GM19025 (cell line): ENCODE measurements at regions not wholly inside any gene's neighbourhood (a gene's known extent, or its start where the extent isn't known, plus 50 kb on each side); places are given as distances from the start of the nearest gene placed in this dataset.
"Not testable (repeated sequence)": the region's sequence is repeated elsewhere in the genome, so short reads cannot be mapped to it uniquely, and the experiment has no call there.

Experiments used
- ATAC-seq: cut with Tn5 transposase; IDR thresholded peaks from one replicate; pipeline ENCODE4 v1.9.1; 2021; ENCODE audit warnings: mild to moderate bottlenecking, low read depth, moderate library complexity; ENCODE audit not compliant: unreplicated experiment

- no peak for ATAC-seq
Measured at GRCh38 chr14:86288336-86288735, 758.4 kb downstream of the FLRT2 start.

DNA sequence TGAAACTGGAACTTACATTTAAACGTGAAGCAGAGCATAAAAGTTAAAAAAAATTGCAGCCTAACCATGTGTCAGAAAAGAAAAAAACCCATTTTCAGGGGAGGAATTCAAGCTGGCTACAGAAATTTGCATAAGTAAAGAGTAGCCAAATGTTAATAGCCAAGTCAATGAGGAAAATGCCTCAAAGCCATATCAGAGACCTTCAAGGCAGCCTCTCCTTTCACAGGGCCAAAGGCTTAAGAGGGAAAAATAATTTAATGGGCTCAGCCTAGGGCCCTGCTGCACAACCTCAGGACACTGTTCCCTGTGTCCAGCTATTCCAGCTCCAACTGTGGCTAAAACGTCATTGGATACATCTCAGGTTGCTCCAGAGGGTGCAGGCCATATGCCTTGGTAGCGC lies 749.5 kb downstream of the FLRT2 start:
- ATAC-seq, result no peak

DNA sequence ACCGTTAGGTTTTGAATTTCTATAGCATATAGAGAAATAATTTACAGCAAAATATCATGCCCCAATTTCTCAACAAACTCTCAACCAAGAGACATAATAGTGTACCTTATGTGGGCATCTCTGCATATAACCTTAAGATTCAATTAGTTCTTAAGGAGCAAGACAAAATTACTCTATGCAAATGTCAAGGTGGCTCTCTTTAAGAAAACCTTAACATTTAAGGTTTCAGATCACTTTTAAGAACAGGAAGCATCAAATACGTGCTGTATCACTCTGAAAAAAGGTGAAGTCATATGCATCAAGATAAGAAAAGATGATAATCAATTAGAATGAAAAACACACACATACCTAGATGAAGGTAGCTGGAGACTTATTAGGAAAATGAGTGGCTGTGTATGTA lies 728.0 kb downstream of the FLRT2 start:
- ATAC-seq, result no peak

DNA sequence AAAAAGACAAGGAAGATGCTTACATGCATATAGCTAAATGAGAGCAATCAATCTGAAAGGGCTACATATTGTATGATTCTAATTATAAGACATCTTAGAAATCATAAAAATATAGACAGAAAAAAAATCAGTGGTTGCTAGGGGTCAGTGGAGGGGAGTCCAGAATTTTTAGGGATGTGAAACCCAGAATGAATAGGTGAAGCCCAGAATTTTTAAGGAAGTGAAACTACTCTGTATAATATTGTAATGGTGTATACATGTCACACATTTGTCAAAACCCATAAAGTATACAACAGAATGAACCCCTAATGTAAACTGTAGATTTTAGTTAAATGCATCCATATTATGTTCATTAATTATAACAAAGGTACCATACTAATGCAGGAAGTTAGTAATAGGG lies 713.2 kb downstream of the FLRT2 start:
- no peak for ATAC-seq

GRCh38 chr14:86237733-86238132 lies 707.8 kb downstream of the FLRT2 start:
- ATAC-seq, result no peak

GRCh38 chr14:86221755-86222154 lies 691.8 kb downstream of the FLRT2 start:
- ATAC-seq, result no peak

DNA sequence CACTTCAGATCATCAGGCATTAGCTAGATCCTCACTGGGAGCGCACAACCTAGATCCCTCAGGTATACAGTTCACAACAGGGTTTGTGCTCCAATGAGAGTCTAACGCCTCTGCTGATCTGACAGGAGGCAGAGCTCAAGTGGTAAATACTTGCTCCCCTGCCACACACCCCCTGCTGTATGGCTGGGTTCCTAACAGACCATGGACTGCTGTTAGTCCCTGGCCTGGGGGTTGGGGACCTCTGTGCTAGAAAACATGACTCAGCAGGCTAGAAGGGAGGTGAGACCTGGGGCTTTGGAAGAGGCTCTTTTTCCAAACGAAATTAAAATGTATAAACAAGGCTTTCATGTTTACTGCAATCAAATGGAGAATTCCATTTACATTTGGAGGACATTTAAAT lies 691.1 kb downstream of the FLRT2 start:
- no peak for ATAC-seq

DNA sequence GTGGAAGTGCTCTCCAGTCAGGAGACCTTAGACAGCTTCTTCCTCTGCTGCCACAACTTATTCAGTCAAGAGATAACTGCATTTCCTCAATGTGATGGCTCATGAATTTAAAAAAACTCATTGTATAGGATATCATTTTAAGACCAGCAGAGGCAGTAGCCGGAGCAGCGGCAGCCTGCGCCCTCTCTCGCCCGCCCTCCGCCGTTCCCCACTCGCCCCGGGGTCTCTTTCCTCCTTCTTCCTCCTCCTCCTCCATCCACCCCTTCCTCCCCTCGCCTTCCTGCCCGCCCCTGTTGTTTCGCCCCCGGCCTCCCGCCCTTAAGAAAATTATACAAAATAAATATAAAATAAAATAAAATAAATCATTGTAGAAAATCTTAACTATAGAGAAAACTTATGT lies 687.6 kb downstream of the FLRT2 start:
- no peak for ATAC-seq

DNA sequence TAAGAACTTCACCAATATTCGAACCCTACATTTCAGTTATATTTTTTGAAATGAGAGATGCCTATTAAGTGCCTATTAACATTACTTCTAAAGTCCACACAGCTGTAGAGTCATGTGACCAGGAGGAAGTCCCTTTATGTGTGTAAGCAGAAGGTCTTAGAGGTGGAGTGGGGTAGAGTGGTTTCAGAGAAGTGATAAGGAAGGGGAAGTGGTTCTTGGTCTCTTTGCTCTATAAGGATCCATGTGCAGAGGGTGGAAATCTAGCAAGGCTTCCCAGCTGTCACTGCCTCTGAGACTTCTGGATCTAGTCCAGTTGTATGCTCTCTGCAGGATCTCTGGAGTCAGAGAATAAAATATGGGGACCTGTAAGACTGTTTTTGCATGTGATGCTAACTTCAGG lies 673.9 kb downstream of the FLRT2 start:
- no peak for ATAC-seq

DNA sequence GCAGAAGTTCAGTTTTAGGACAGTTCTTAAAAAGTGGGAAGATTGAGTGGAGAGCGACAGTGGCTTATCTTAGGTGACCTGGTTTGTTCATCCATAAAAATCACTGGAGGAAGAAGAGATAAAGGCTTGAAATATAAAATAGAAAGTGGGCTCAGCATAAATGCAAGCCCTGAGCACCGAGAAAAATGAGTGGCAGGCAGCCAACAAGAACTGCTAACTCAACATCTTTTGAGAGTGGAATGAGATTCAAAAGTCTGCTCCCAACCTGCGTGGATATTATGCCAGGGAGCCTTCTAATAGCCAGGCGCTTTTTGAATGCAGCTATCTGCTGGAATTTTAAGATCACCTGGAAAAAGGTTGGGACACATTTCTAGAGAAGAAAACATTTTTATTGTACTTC lies 666.5 kb downstream of the FLRT2 start:
- no peak for ATAC-seq

DNA sequence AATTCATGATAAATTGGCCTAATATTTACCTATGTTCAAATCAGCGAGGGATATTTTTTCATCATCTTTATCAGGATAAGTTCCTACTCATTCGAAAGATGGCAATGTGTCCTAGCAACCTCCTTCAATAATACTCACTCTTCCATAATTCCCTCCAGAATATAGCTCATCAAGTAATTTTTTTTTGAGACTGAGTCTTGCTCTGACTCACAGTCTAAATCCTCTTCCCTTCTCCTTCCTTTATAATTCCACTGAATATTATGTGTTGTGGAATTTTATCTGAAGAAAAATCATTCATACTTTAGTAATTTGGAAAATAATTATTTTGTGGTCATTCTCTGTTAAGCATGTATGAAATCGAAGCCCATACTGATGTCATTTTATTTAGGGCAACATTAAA lies 663.8 kb downstream of the FLRT2 start:
- ATAC-seq, result no peak

DNA sequence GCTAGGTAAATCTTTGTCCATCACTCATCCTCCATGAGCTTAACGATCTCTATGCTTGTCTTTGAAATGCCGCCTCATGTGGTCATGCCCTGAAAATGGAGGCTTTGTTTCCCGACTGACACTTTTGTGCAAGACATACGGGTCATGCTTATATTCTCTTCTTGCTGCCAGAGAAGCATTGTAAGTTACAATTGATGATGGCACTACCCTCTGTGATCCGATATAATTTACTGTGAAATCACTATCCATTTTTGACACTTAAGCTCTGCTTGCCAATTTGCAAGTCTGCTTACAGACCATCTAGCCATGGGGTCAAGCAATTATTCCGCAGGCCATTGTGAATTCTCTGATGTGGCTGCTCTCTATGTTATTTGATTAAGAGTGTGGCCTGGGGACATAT lies 650.0 kb downstream of the FLRT2 start:
- ATAC-seq, result no peak

DNA sequence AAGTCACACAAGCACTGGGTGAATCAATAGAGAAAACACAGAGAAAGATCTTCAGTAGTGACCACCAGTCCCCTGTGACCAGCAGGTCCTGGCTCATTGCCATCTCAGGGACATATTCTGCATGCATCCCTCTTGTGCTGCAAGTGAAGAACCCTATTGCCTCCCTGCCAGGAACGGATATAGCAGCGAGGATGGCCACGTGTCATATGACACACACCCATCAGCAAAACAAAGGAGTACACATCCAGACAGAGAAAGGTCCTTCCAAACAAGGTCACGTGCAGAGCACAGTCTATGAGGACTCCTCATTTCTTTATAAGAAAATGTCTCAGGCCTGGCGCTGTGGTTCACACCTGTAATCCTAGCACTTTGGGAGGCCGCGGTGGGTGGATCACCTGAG lies 638.4 kb downstream of the FLRT2 start:
- ATAC-seq, result no peak

DNA sequence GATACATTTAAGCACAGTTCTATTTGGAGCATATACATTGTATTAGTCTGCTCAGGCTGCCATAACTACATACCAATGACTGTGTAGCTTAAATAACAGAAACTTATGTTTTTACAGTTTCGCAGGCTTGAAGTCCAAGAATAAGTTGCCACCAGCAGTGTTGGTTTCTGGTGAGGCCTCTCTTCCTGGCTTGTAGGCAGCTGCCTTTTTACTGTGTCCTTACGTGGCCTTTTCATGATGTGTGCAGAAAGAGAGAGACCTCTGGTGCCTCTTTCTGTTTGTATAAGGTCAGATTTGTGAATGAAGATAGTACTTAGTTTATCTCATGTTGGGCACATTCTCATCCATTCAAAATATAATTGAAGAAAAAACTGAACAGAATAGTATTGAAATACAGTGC lies 636.6 kb downstream of the FLRT2 start:
- no peak for ATAC-seq

GRCh38 chr14:86153480-86153879 lies 623.5 kb downstream of the FLRT2 start:
- ATAC-seq, result no peak

DNA sequence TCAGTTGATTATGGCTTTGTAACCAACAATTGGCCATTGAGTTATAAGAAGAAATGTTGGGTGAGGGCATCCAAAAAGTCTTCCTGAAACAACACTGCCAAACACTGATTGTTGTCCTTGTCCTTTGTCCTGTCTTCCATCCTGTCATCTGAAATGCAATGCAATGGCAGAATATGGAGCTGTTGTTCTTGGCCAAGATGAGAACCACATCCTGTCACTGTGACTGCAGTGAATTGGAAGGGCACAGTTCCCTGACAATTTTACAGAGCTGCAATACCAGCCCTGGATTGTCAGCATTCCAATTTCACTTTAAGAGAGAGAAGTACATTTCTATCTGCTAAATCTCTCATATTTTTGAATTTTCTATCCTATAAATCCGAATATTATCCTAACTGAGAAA lies 613.3 kb downstream of the FLRT2 start:
- ATAC-seq, result no peak

DNA sequence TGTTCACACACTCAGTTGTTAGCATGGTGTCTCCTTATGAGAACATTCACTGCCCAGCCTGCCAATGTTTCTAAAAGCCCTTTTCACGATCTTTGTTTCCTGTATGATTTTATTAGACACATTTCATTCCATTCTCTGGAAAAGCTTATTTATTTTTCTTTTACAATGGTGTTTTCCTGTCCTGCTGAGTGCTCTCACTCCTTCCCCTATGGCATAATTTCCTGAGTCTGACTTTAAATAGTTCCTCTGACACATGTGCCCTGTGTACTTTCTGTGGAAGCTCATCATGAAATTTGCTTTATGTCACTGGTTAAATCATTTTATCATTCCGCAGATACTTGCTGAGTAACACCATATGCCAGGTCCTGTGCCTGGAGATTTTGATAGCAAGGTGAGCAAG lies 612.0 kb downstream of the FLRT2 start:
- ATAC-seq, result no peak

GRCh38 chr14:86129426-86129825 lies 599.5 kb downstream of the FLRT2 start:
- ATAC-seq, result no peak

DNA sequence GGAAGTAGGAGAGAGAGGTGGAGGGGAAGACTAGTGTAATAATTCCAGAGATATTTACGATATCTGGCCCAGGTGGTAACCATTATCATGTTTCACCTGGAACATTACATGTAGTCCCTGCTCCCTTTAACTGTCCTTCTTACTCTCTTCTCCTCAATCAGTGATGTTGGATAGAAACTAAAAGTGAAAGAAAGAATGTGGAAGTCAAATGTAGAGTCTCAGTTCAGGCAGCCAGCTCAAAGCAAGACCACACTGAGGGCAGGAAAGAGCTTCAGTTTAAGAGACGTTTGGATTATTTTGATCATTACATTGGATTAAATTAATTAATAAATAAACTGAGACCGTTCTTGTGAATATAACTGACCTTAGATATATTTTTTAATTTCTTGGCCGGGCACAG lies 594.4 kb downstream of the FLRT2 start:
- no peak for ATAC-seq

- no peak for ATAC-seq
Measured at GRCh38 chr14:86115972-86116371, 586.0 kb downstream of the FLRT2 start.

GRCh38 chr14:86110871-86111270 lies 580.9 kb downstream of the FLRT2 start:
- not testable (repeated sequence) for ATAC-seq

DNA sequence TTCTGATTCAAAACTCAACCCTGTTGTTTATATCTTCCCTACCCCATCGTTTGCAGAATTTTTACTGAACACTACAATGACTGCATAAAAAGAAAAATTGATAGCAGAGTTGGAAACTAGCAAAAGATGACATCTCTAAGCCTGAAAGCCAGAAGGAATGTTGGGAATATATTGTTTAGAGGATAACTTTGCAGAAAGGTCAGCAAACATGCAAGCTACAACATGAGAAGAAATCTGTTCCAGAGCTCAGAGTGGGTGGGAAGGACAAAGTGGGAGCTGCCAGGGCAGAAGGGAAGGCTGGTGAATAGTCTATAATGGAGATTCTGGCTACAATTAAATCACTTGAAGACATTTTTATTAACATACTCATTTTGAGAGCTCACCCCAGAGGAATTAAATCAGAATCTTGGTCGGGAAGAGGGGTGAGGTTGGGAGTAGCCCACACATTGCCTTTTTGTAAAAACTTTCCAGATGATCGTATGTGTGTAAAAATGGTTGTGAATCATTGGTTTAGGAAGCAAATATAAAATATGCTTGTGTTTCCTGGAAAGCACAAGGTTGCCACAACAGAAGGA lies 574.8 kb downstream of the FLRT2 start:
- no peak for ATAC-seq

- ATAC-seq, result no peak
Measured at GRCh38 chr14:86094512-86094911, 564.6 kb downstream of the FLRT2 start.
